ENCODE measurements at regions not wholly inside any gene's neighbourhood (a gene's known extent, or its start where the extent isn't known, plus 50 kb on each side); places are given as distances from the start of the nearest gene placed in this dataset.

- Histone ChIP-seq H3K79me2 (ENCODE audit: insufficient read depth) (no peaks in the 10 kb centered on the region), H4K20me1 (ENCODE audit: insufficient read depth) (no peaks in the 10 kb centered on the region), H3K4me1 (ENCODE audit: control insufficient read depth in 1 of 2, insufficient read depth in 2 of 2, low read depth in 1 of 2, low read length in 1 of 2) (no peaks in the 10 kb centered on the region), H3K9me2 (no peaks in the 10 kb centered on the region), H3K27ac (ENCODE audit: low read depth in 2 of 2, low read length in 1 of 2) (no peak overlapping the region), H3K4me2 (no peak overlapping the region), H3K27me3 (ENCODE audit: insufficient read depth) (no peaks in the 10 kb centered on the region), H3K9ac (no peak overlapping the region), H3F3A (replicated peaks; ENCODE audit: insufficient read depth) (no peaks in the 10 kb centered on the region), H3K9me3 (no peaks in the 10 kb centered on the region), H2AFZ (ENCODE audit: low read depth) (no peak overlapping the region), H3K36me3 (replicated peaks in 1 of 2; ENCODE audit: control insufficient read depth in 1 of 2, insufficient read depth in 2 of 2, low read length in 1 of 2) (no peaks in the 10 kb centered on the region), H3K4me3 (ENCODE audit: low read depth in 2 of 2, low read length in 1 of 2) (no peak overlapping the region)
- ChIA-PET CTCF (no interaction called here), POLR2A (no interaction called here)
- TF ChIP-seq SMC3 (IDR thresholded peaks at IDR 0.05; ENCODE audit: low read depth, low read length), result no peak
- no peak for TF ChIP-seq YY1 (IDR thresholded peaks at IDR 0.05; ENCODE audit: low read depth)
- TF ChIP-seq EP300 (IDR thresholded peaks at IDR 0.05; ENCODE audit: borderline replicate concordance in 1 of 2, low read depth in 1 of 2, low read length in 1 of 2), result no peak
- no peak for TF ChIP-seq FOXM1 (IDR thresholded peaks at IDR 0.05; ENCODE audit: low read depth)
- no peak for DNase-seq
- WGBS (ENCODE audit: low lambda C conversion rate), result 43% methylated on average over 4 of the region's 4 CpGs
Measured at GRCh38 chr14:26344596-26344995, 253.2 kb downstream of the NOVA1 start.

- H3K36me3 ChIP-seq (replicated peaks in 1 of 2; ENCODE audit: control insufficient read depth in 1 of 2, insufficient read depth in 2 of 2, low read length in 1 of 2), result no peaks in the 10 kb centered on the region
- no peak overlapping the region for H3K27ac ChIP-seq (ENCODE audit: low read depth in 2 of 2, low read length in 1 of 2)
- no peak overlapping the region for H3K4me2 ChIP-seq
- H2AFZ ChIP-seq (ENCODE audit: low read depth), result no peak overlapping the region
- no peaks in the 10 kb centered on the region for H4K20me1 ChIP-seq (ENCODE audit: insufficient read depth)
- no peak overlapping the region for H3K4me3 ChIP-seq (ENCODE audit: low read depth in 2 of 2, low read length in 1 of 2)
- no peaks in the 10 kb centered on the region for H3K9me3 ChIP-seq
- POLR2A ChIA-PET, result no interaction called here
- H3K27me3 ChIP-seq (ENCODE audit: insufficient read depth), result no peaks in the 10 kb centered on the region
- no peaks in the 10 kb centered on the region for H3F3A ChIP-seq (replicated peaks; ENCODE audit: insufficient read depth)
- H3K9me2 ChIP-seq, result no peaks in the 10 kb centered on the region
- H3K4me1 ChIP-seq (ENCODE audit: control insufficient read depth in 1 of 2, insufficient read depth in 2 of 2, low read depth in 1 of 2, low read length in 1 of 2), result no peaks in the 10 kb centered on the region
- no peaks in the 10 kb centered on the region for H3K79me2 ChIP-seq (ENCODE audit: insufficient read depth)
- CTCF ChIA-PET, result no interaction called here
- 13% methylated on average over 2 of the region's 2 CpGs for WGBS (ENCODE audit: low lambda C conversion rate)
- no peak for DNase-seq
- H3K9ac ChIP-seq, result no peak overlapping the region
- no peak for TF ChIP-seq CHD2 (IDR thresholded peaks at IDR 0.05; ENCODE audit: low read length, partially characterized antibody)
- no peak for TF ChIP-seq USF1 (IDR thresholded peaks at IDR 0.05; ENCODE audit: borderline replicate concordance, low read depth)
- no peak for TF ChIP-seq IRF3 (IDR thresholded peaks at IDR 0.05; ENCODE audit: low read depth, low read length)
- no peak for TF ChIP-seq REST (IDR thresholded peaks at IDR 0.05; ENCODE audit: low read depth, low read length)
- TF ChIP-seq RCOR1 (IDR thresholded peaks at IDR 0.05; ENCODE audit: low read length), result no peak
- TF ChIP-seq POLR2AphosphoS5 (IDR thresholded peaks at IDR 0.05; ENCODE audit: low read depth, low read length), result no peak
- no peak for TF ChIP-seq FOSL2 (IDR thresholded peaks at IDR 0.05; ENCODE audit: borderline replicate concordance, low read depth)
Measured at GRCh38 chr14:26339381-26339780, 258.5 kb downstream of the NOVA1 start.

All from SK-N-SH (cell line).